ENCODE measurements at regions not wholly inside any gene's neighbourhood (a gene's known extent, or its start where the extent isn't known, plus 50 kb on each side); places are given as distances from the start of the nearest gene placed in this dataset.

GRCh38 chr1:37360011-37360410, 114.4 kb upstream of the ZC3H12A start:
- Histone ChIP-seq H2AFZ (ENCODE audit: low read length) (no peak overlapping the region), H2BK15ac (ENCODE audit: low read depth, low read length) (no peak overlapping the region), H2BK5ac (ENCODE audit: insufficient read length, low read length) (no peak overlapping the region), H3K27me3 (ENCODE audit: insufficient read depth, low read length) (no peaks in the 10 kb centered on the region), H3K4me1 (ENCODE audit: insufficient read depth, low read length) (peaks cover 4% of the 10 kb centered on the region), H3T11ph (ENCODE audit: low read length) (no peak overlapping the region), H2BK120ac (ENCODE audit: low read depth, low read length, poor library complexity, severe bottlenecking) (no peak overlapping the region), H3K9me3 (ENCODE audit: control insufficient read depth, low read depth, low read length) (no peaks in the 10 kb centered on the region), H3K56ac (ENCODE audit: insufficient read length, low read depth, low read length) (no peak overlapping the region), H3K18ac (ENCODE audit: insufficient read length, low read depth, low read length) (no peak overlapping the region), H3K23ac (ENCODE audit: insufficient read length, low read depth, low read length) (no peak overlapping the region), H4K8ac (replicated peaks; ENCODE audit: insufficient read length, low read depth, low read length) (no peak overlapping the region), H3K27ac (ENCODE audit: insufficient read length, low read depth, low read length) (no peak overlapping the region), H3K23me2 (ENCODE audit: insufficient read length, low read depth, low read length, poor library complexity, severe bottlenecking) (no peaks in the 10 kb centered on the region), H3K14ac (ENCODE audit: insufficient read depth, low read length) (no peak overlapping the region), H4K20me1 (ENCODE audit: control insufficient read depth, insufficient read depth, insufficient read length) (no peaks in the 10 kb centered on the region), H2AK5ac (ENCODE audit: insufficient read length, low read length) (no peak overlapping the region), H4K91ac (ENCODE audit: insufficient read length, low read depth, low read length) (no peak overlapping the region), H4K5ac (ENCODE audit: insufficient read length, low read depth, low read length) (no peak overlapping the region), H3K4ac (ENCODE audit: low read depth, low read length) (no peak overlapping the region), H3K4me2 (ENCODE audit: insufficient read depth, insufficient read length, low read length) (no peak overlapping the region), H3K79me1 (ENCODE audit: insufficient read depth, low read depth, low read length, poor library complexity, severe bottlenecking) (no peaks in the 10 kb centered on the region), H2BK12ac (ENCODE audit: insufficient read length, low read depth, low read length) (no peak overlapping the region), H3K9ac (ENCODE audit: extremely low read depth, insufficient read length, low read length) (no peak overlapping the region), H3K79me2 (ENCODE audit: insufficient read depth, low read length) (no peaks in the 10 kb centered on the region), H2BK20ac (ENCODE audit: low read depth, low read length, poor library complexity, severe bottlenecking) (no peak overlapping the region)
- no CpG with 5 or more reads among the region's 6 CpGs for WGBS (ENCODE audit: extremely low coverage, insufficient read length, low lambda C conversion rate)
- TF ChIP-seq, protein P1, sequence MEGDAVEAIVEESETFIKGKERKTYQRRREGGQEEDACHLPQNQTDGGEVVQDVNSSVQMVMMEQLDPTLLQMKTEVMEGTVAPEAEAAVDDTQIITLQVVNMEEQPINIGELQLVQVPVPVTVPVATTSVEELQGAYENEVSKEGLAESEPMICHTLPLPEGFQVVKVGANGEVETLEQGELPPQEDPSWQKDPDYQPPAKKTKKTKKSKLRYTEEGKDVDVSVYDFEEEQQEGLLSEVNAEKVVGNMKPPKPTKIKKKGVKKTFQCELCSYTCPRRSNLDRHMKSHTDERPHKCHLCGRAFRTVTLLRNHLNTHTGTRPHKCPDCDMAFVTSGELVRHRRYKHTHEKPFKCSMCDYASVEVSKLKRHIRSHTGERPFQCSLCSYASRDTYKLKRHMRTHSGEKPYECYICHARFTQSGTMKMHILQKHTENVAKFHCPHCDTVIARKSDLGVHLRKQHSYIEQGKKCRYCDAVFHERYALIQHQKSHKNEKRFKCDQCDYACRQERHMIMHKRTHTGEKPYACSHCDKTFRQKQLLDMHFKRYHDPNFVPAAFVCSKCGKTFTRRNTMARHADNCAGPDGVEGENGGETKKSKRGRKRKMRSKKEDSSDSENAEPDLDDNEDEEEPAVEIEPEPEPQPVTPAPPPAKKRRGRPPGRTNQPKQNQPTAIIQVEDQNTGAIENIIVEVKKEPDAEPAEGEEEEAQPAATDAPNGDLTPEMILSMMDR (conservative IDR thresholded peaks at IDR 0.05) = no peak
- DNase-seq = no peak
- Mint-ChIP-seq H3K27ac (no peak overlapping the region), H3K9me3 (no peaks in the 10 kb centered on the region), H3K36me3 (ENCODE audit: insufficient read depth in 1 of 3, low read depth in 3 of 3) (no peaks in the 10 kb centered on the region; a peak in 1 of 7 replicates), H3K4me3 (no peak overlapping the region), H3K4me1 (peaks cover 29% of the 10 kb centered on the region in 2 experiments), H3K27me3 (ENCODE audit: low read depth) (peaks cover 18% of the 10 kb centered on the region)

Measured in H9 (cell line).